ENCODE measurements at regions not wholly inside any gene's neighbourhood (a gene's known extent, or its start where the extent isn't known, plus 50 kb on each side); places are given as distances from the start of the nearest gene placed in this dataset.
"Not testable (repeated sequence)": the region's sequence is repeated elsewhere in the genome, so short reads cannot be mapped to it uniquely, and the experiment has no call there.

DNA sequence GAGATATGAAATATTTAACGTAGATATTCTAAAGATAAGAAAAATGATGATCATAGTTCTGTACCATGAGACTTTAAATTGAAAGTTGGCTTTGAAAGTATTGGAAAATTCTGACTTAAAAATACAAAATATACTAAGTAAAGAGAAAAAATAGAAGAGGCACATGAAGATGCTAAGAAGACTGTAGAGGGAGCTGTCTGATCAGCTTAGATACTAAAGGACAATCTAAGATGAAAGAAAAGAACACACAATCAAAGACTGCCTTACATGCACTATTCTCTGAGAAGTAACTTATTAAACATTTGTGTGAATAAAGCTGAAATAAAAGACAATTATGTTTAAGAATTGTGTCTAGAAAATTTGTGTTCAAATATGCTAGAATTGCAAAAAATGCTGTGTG, 55.1 kb downstream of the RBMXL2 start:
- peak; percentile 32 for DNase-seq (ENCODE audit: low read depth)

DNA sequence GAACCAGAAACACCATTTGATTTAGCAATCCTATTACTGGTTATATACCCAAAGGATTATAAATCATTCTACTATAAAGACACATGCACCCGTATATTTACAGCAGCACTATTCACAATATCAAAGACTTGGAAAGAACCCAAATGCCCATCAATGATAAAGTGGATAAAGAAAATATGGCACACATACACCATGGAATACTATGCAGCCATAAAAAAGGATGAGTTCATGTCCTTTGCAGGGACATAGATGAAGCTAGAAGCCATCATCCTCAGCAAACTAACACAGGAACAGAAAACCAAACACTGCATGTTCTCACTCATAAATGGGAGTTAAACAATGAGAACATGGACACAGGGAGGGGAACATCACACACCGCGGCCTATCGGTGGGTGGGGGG, 61.3 kb downstream of the RBMXL2 start:
- DNase-seq (ENCODE audit: low read depth) = not testable (repeated sequence)

DNA sequence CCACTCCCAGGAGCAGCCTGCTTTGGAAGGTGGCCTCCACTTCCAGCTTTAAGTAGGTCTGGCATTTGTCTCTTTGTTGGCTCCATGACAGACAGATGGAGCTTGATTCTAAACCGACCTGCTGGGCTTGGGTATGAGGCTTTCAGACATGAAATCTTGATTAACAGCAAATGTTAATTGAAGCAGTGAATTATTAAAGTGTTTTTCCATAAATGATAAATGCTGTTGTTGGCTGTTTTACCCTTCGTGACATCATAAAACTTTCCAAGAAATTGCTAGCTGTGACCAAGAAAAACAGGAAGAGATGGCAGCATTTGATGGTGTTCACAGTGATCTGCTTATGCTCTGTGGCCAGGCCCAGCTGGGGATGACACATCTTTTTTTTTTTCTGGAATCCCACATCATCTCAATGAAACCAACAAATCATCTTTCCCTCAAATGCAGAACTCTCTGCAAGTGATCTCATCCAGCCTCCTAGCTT, 66.1 kb downstream of the RBMXL2 start:
- DNase-seq (ENCODE audit: low read depth) = peak; percentile 32

DNA sequence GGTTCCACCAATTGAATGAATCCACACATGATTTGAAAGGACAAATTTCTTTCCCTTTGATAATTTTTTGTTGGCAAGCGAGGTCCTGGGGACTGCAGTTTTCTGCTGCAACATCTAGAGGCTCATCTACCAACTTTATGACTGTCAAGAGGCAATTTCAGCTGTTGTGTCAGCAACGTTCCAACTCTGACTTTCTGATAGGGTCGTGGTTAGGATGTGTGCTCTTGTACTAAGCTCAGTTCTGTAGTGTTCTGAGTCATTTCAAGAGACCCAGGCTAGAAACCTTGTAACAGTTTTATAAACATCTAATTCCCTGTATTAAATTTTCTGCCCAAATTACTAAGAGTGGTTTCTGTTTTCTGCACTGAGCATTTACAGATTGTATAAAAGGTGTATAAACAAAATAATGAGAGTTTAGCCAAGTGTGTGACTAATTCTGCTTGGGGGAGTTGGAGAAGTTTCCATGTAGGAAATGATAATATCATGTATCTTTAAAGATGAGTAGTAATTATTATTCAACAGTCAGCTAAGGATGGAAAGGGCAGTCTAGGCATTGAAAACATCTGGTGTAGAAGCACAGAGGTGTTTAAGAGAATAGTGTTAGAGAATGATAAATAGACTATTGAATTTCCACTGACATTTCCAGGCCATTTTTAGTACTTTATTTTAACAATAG, 72.2 kb downstream of the RBMXL2 start:
- no peak for DNase-seq (ENCODE audit: low read depth)

DNA sequence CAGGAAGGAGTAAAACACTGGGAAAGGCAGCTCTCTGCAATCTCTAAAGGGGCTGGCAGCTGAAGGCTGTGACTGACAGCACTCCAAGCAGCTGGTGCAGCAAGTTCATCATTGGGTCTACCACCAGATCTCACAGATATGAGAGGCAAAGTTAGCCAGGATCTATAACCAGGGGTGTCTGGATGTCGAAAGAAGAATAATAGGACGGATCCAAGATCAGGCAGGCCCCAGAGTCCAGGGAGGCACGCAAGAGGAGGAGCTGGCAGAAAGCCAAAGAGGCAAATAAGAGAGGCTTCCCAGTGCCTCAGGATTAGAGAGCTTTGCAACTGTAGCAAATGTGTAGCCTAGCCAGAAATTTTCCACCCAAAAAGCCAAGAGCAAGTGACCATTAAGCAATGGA, 77.1 kb downstream of the RBMXL2 start:
- peak; percentile 6 for DNase-seq (ENCODE audit: low read depth)

DNA sequence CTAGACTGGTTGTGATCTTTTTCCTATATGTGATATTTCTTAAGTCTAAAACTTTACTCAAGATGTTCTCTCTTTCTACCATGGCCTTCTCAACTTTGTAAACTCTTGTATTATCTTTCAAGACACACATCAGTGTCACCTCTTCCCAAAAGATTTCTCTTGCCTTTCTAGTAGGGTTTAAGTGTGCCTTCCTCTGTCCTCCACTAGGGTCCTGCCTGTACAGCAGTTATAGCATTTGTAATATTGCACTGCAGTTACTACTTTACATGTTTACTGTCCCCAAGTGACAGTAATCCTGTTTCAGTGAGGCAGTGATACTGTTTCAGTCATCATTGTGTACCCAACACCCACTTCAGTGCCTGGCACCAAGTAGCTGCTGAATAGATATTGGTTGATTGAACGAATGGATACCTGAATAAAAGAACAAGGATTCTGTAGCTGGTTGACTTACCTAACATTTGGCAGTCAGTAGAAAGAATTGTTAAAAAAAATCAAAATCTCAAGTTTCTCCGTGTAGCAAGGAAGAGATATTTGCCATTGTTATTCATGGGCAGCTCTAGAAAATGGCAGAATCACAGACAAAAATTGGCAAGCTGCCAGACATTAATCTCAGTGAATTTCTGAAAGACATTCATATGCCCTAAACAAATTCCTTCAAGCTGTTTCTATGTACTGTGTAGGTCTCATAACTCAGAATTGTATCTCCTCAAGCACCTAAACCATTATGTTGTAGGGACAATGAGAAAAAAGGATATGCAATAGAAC, 79.4 kb downstream of the RBMXL2 start:
- DNase-seq (ENCODE audit: low read depth) = no peak

DNA sequence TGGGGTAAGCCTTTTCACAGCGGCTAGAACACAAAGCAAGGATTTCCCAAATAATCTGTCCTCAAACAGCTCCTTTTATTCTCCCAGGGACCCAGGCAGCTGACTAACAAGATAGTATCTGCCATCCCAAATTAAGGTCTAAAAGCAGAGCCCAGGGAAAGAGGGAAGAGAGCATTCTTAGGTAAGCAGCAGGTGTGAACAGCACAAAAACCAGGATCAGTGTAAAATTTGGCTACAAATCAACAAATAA, 79.9 kb downstream of the RBMXL2 start:
- DNase-seq (ENCODE audit: low read depth) = no peak

DNA sequence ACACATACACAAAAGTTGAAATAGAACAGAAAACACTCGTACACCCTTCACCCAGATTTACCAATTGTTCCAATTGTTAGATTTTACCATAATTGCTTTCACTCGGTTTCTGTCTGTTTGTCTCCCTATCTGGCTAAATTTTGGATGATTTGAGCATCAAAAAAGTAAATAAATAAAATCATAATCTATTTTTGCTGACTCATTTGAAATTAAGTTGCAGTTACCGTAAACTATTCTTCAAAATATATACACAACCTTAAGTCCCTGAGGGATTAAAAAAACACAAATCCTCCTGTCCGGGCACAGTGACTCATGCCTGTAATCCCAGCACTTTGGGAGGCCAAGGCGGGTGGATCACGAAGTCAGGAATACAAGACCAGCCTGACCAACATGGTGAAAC, 81.3 kb upstream of the SYT9 start:
- DNase-seq (ENCODE audit: low read depth) = no peak

DNA sequence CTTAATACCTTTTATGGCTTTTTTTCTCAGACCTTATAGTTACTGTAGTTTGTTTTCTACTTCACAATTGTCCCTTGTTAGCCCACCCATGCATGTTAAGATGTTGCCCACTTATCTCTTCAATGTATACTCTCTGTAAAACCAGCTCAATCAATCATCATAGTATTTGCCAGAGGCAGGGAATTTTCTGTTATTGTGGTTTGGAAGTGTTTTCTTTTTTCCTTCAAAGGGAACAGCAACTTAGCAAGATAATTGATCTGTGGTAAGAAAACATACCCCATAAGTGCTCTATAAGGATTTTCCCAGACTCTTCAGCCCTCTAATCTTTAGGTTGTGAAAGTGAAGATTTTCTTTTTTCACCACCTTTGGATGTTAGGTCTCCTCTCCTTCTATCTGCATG, 76.7 kb upstream of the SYT9 start:
- DNase-seq (ENCODE audit: low read depth) = no peak

DNA sequence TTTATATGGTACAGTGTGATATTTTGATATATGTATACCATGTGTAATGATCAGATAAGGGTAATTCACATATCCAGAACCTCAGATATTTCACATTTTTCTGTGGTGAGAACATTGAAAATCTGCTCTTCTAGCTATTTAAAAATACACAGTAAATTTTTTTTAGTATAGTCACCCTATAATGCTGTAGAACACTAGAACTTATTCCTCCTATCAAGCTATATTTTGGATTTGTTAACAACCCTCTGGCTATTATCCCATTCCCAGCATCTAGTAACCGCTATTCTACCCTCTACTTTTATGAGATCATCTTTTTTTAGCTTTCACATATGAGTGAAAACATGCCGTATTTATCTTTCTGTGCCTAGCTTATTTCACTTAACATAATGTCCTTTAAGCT, 65.5 kb upstream of the SYT9 start:
- peak; percentile 88 for DNase-seq (ENCODE audit: low read depth)

DNA sequence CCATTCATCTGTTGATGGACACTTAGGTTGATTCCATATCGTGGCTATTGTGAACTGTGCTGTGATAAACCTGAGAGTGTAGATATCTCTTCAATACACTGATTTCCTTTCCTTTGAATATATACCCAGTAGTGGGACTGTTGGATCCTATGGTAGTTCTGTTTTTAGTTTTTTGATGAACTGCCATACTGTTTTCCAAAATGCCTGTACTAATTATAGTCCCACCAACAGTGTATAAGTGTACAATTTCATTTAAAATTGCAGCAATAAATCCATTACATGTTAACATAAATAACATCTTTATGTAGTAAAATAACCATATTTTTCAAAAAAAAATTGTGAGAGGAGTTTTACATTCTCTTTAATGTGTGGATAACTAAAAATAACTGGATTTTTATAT, 65.0 kb upstream of the SYT9 start:
- no peak for DNase-seq (ENCODE audit: low read depth)

DNA sequence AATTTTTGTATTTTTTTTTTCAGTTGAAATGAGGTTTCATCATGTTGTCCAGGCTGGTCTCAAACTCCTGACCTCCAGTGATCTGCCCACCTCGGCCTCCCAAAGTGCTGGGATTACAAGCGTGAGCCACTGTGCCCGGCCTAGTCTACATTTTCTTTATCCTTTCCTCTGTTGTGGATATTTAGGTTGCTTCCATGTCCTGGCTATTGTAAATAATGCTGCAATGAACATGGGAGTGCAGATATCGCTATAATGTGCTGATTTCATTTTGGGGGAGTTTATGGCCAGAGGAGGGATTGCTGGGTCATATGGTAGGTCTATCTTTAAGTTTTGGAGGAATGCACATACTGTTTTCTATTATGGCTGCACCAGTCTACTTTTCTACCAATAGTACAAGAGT, 58.9 kb upstream of the SYT9 start:
- DNase-seq (ENCODE audit: low read depth) = not testable (repeated sequence)

DNA sequence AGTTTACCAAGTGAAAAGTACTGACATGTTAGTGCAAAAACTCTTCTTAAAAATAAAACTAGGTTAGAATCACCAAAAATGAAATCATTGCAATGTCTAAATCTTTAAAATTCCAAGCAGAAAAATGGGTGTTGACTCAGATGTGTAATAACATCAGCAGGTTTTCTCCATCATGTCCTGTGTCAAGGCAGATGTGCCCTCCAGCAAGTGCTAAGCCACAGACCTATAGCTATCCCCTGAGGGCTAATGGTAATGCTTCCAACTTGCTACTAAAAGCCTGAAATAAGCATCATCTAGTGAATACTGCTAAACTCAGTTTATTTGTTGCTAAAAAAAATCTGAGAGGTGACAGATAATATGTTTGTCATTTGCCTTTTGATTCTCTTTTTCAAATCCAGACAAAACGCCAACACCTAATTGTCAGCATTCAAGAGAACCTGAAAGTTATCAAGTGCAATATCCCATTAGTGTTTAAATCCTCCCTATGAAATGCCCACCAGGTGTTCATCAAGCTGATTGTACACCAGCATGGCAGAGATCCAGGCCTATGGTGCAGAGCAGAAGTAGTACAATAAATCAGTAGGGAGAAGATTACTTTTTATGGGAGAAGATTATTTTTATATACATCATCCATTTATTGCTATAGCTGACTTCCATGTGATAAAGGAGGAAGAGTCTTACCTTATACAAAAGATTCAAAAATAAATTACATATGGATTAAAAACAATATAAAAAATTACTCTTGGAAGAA, 55.1 kb upstream of the SYT9 start:
- DNase-seq (ENCODE audit: low read depth) = no peak

DNA sequence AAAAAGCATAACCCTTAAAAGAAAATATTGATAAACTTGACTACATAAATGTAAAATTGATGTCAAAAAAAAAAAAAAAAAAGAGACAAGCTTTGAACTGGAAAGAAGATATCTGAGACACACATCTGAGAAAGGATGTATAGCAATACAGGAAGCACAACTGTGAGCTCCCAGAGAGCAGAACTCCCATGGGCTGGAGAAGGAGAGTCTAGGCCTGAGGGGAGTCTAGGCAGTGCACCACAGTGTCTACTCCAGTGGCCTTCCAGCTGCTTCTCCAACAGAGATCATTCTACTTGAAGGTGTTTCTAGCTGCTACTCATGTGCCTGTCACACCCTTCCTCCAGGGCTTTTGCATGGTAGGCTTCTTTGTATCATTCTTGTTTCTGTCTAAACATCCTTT, 54.2 kb upstream of the SYT9 start:
- no peak for DNase-seq (ENCODE audit: low read depth)

All from EH (cell line).